ENCODE measurements at regions not wholly inside any gene's neighbourhood (a gene's known extent, or its start where the extent isn't known, plus 50 kb on each side); places are given as distances from the start of the nearest gene placed in this dataset.
A peak's percentile ranks its signal among the peaks of the same experiment; 100 is the strongest.

DNA sequence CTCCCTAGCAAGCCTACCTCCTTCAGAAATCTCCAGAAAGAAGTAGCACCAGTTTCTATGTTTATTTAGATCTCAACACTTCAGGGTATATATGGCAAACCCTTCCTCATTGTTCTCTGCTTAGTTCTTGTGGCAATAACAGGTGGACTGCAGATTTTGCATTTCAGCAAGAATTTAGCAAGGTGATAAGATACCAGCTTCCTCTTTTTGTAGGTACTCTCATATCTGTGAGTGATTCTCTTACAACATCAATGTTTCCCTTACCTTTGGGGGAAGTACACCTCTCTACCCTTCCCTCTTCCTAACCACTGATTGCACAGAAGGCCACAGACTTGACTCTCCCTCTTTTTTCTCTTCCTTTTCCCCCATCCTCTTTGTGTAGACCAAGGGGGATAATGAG is 230.9 kb upstream of the SESN3 start:
- Histone ChIP-seq H3K9me3 (ENCODE audit: control insufficient read depth in 2 of 2, insufficient read depth in 1 of 2, low read depth in 1 of 2, low read length in 1 of 2) (no peaks in the 10 kb centered on the region), H3K27ac (ENCODE audit: low read depth in 2 of 2, low read length in 1 of 2) (no peak overlapping the region)

DNA sequence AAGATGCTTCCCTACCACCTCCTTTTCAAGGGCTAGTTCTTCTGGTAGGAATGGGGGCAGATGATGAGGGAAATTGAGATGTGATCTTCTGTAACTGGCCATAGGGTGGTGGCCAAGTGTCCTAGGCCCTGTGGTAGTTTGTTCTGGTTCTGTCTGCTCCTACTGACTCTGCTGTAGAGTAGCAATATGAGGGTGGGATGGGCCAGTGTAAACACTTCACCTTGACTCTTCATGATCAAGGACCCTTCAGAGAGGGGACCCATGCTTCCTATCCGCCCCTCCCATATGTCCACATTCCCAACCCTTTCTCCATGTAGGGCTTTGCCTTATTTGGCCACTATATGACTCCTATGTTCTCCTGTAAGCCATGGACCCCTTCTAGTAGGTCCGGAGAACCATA is 230.3 kb upstream of the SESN3 start:
- Histone ChIP-seq H3K9me3 (ENCODE audit: control insufficient read depth in 2 of 2, insufficient read depth in 1 of 2, low read depth in 1 of 2, low read length in 1 of 2) (no peaks in the 10 kb centered on the region), H3K4me1 (ENCODE audit: control insufficient read depth in 2 of 2, insufficient read depth in 2 of 2, low read length in 1 of 2) (no peaks in the 10 kb centered on the region), H3K4me3 (ENCODE audit: low read depth in 1 of 2, low read length in 2 of 2) (no peak overlapping the region), H3K27me3 (ENCODE audit: control insufficient read depth in 1 of 2, insufficient read depth in 2 of 2, low read length in 2 of 2) (peaks cover 0 to 3% of the 10 kb centered on the region in 2 donors), H3K36me3 (ENCODE audit: control insufficient read depth in 2 of 2, insufficient read depth in 2 of 2, low read length in 1 of 2) (no peaks in the 10 kb centered on the region), H3K27ac (ENCODE audit: low read depth in 2 of 2, low read length in 1 of 2) (no peak overlapping the region)
- WGBS, 2 donors: 67 to 93% methylated on average over 2 of the region's 2 CpGs

More for the DNA sequence above, 230.9 kb upstream of the SESN3 start:
- no peaks in the 10 kb centered on the region for H3K36me3 ChIP-seq (ENCODE audit: control insufficient read depth in 2 of 2, insufficient read depth in 2 of 2, low read length in 1 of 2)
- no peaks in the 10 kb centered on the region for H3K4me1 ChIP-seq (ENCODE audit: control insufficient read depth in 2 of 2, insufficient read depth in 2 of 2, low read length in 1 of 2)
- peaks cover 0 to 3% of the 10 kb centered on the region in 2 donors for H3K27me3 ChIP-seq (ENCODE audit: control insufficient read depth in 1 of 2, insufficient read depth in 2 of 2, low read length in 2 of 2)
- H3K4me3 ChIP-seq (ENCODE audit: low read depth in 1 of 2, low read length in 2 of 2): no peak overlapping the region

DNA sequence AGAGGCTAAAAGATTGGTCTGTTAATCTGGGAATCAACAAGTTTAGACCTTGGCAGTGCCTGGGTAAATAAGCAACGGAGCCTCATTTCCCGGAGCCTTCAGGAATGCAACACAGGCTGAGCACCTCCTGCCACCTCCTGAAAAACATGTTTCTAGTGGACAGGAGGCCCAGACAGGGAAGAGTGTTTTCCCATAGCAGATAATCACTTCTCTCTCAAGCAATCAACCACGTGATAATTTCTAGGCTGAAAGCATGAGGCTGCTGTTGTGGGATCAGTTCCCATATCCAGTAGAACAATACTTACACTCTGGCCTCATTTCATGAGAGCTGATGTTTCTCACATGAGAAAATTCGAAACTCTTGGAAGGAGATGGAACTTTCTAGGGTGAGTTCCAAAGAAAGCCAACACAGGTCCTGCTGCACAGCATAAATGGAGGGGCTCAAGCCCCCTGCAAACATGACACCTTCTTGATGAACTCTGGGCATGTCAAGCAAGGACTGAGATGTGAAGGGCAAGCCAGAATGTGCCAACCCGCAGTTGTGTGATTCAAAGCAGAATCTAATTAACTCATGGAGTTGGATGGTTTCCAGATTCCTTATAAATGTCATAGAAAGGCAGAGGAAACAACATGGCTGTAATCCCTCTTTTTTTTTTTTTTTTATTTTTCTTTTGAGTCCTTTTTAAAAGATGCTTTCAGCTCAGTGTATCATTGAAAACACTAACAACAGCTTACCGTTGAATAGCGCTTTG is 228.5 kb upstream of the SESN3 start:
- no peaks in the 10 kb centered on the region for H3K9me3 ChIP-seq (ENCODE audit: control insufficient read depth in 2 of 2, insufficient read depth in 1 of 2, low read depth in 1 of 2, low read length in 1 of 2)
- no peak overlapping the region for H3K4me3 ChIP-seq (ENCODE audit: low read depth in 1 of 2, low read length in 2 of 2)
- no peaks in the 10 kb centered on the region for H3K4me1 ChIP-seq (ENCODE audit: control insufficient read depth in 2 of 2, insufficient read depth in 2 of 2, low read length in 1 of 2)
- no peaks in the 10 kb centered on the region for H3K36me3 ChIP-seq (ENCODE audit: control insufficient read depth in 2 of 2, insufficient read depth in 2 of 2, low read length in 1 of 2)
- WGBS, 2 donors: 34 to 37% methylated on average over 7 of the region's 7 CpGs
- H3K27me3 ChIP-seq (ENCODE audit: control insufficient read depth in 1 of 2, insufficient read depth in 2 of 2, low read length in 2 of 2): peaks cover 0 to 3% of the 10 kb centered on the region in 2 donors
- peak overlapping the region in 1 of 2 donors; percentile 47 for H3K27ac ChIP-seq (ENCODE audit: low read depth in 2 of 2, low read length in 1 of 2)

DNA sequence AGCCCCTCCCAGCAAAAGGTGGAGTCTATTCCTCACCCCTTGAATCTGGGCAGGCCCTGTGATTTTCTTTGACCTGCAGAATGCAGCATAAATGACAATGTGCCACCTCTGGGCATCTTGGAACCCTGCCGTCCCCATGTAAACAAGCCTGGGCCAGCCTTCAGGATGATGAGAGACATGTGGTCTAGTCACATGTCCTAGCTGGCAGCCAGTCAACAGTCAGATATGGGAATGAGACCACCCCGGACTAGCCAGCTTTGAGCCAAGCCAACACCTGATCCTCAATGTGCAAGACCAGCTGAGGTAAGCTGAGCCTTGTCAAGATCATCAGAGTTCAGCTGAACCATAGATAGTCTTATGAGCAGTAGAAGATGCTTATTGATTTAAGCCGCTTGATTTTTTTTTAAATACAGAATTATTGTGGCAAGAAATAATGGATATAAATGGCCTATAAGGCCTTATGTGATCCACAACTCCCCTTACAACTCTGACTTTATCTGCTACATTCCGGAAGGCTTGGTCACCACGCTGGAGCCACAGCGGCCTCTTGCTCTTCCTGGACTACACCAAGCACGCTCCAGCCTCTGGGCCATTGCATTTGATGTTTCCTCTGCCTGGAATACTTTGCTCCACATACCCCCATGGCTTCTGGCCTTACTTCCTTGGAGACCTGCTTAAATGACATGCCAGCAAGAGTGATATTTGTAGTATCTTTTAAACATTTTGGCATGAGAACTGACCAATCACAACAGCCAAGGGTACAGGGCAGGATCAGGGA is 225.9 kb upstream of the SESN3 start:
- WGBS, 2 donors: 86 to 88% methylated on average over 7 of the region's 7 CpGs
- no peak overlapping the region for H3K27ac ChIP-seq (ENCODE audit: low read depth in 2 of 2, low read length in 1 of 2)

DNA sequence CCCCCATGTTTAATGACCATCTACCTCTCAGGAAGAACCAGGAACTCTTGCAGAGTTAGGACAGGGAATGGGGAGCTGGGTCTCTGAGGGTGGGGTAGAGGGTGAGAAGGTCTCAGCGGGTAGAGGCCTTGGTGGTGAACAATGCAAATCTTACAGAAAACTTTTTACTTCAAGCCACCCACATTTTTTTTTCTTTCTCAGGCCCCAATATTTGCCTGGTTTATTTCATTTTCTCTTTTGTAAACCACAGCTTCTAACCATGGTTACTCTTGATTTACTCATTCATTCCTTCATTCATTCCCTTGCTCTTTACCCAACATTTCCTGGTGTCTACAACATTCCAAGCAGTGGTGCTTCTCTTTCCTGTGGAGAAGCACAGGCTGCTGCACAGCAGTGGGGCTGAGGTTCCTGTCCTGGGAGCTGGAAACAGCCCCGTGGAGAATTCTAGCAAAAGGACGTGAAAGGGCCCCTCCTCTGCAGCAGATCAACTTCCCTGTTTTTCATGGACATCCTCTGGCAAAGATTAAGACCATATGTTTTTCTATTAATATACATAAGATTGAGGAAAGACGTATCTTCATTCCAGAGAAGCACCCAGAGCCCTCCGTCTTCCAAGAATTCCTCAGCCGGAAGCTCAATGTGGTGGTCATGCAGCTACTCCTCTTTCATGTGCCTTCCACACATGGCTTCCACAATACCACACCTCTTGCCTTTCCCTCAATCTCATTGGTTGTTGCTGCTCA is 224.4 kb upstream of the SESN3 start:
- H3K27ac ChIP-seq (ENCODE audit: low read depth in 2 of 2, low read length in 1 of 2): no peak overlapping the region
- H3K4me1 ChIP-seq (ENCODE audit: control insufficient read depth in 2 of 2, insufficient read depth in 2 of 2, low read length in 1 of 2): peaks cover 4 to 9% of the 10 kb centered on the region in 2 donors
- H3K36me3 ChIP-seq (ENCODE audit: control insufficient read depth in 2 of 2, insufficient read depth in 2 of 2, low read length in 1 of 2): no peaks in the 10 kb centered on the region
- 86 to 89% methylated on average over 6 of the region's 6 CpGs for WGBS, 2 donors
- no peak overlapping the region for H3K4me3 ChIP-seq (ENCODE audit: low read depth in 1 of 2, low read length in 2 of 2)
- no peaks in the 10 kb centered on the region for H3K9me3 ChIP-seq (ENCODE audit: control insufficient read depth in 2 of 2, insufficient read depth in 1 of 2, low read depth in 1 of 2, low read length in 1 of 2)
- no peaks in the 10 kb centered on the region for H3K27me3 ChIP-seq (ENCODE audit: control insufficient read depth in 1 of 2, insufficient read depth in 2 of 2, low read length in 2 of 2)

More for the DNA sequence above, 225.9 kb upstream of the SESN3 start:
- Histone ChIP-seq H3K27me3 (ENCODE audit: control insufficient read depth in 1 of 2, insufficient read depth in 2 of 2, low read length in 2 of 2) (peaks cover 0 to under 1% of the 10 kb centered on the region in 2 donors), H3K9me3 (ENCODE audit: control insufficient read depth in 2 of 2, insufficient read depth in 1 of 2, low read depth in 1 of 2, low read length in 1 of 2) (no peaks in the 10 kb centered on the region), H3K36me3 (ENCODE audit: control insufficient read depth in 2 of 2, insufficient read depth in 2 of 2, low read length in 1 of 2) (no peaks in the 10 kb centered on the region), H3K4me1 (ENCODE audit: control insufficient read depth in 2 of 2, insufficient read depth in 2 of 2, low read length in 1 of 2) (peaks cover 4 to 9% of the 10 kb centered on the region in 2 donors), H3K4me3 (ENCODE audit: low read depth in 1 of 2, low read length in 2 of 2) (no peak overlapping the region)

DNA sequence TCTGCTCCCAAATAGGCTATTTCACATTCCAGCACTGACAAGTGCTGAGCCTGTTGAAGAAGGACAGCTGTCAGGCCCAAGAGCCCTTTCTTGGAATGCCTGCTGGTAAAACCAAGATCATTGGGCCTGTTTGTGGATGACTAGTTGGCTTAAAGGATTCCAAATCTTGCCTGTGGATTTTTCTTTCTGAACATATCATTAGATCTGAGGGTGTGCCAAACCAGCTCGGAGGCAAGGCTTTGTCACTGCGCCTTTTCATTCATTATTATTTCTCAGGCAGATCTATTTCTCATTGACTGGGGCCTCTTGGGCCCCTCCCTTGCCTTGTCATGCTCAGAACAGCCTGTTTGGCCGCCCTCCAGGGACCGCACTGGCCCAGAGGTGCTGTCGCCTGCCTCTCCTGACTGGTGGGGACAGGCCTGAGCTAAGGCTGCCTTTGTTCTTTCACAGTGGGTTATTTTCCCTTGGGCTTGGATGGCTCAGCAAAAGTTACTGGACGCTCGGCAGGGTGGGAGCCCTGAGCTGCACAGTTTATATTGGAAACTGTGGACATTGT is 222.7 kb upstream of the SESN3 start:
- Histone ChIP-seq H3K9me3 (ENCODE audit: control insufficient read depth in 2 of 2, insufficient read depth in 1 of 2, low read depth in 1 of 2, low read length in 1 of 2) (no peaks in the 10 kb centered on the region), H3K4me3 (ENCODE audit: low read depth in 1 of 2, low read length in 2 of 2) (no peak overlapping the region), H3K27ac (ENCODE audit: low read depth in 2 of 2, low read length in 1 of 2) (peak overlapping the region in 1 of 2 donors; percentile 54), H3K27me3 (ENCODE audit: control insufficient read depth in 1 of 2, insufficient read depth in 2 of 2, low read length in 2 of 2) (no peaks in the 10 kb centered on the region), H3K36me3 (ENCODE audit: control insufficient read depth in 2 of 2, insufficient read depth in 2 of 2, low read length in 1 of 2) (no peaks in the 10 kb centered on the region), H3K4me1 (ENCODE audit: control insufficient read depth in 2 of 2, insufficient read depth in 2 of 2, low read length in 1 of 2) (peaks cover 4 to 9% of the 10 kb centered on the region in 2 donors)
- WGBS, 2 donors: 51 to 55% methylated on average over 7 of the region's 7 CpGs

DNA sequence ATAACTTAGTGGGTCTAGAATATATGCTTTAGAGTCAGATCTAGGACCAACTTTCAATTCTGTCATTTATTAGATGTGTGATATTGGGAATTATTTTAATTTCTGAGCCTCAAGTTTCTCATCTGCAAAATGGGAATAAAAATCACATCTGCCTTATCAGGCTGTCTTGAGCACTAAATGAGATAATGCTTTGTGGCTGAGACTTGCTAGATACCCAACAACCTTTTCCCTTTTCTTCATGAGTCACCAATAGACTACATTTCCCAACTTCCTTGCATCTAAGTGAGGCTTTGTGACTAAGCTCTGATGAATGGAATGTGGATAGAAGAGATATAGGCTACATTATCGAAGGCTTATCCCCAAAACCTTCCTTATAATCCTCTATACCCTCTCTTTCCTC is 220.7 kb upstream of the SESN3 start:
- H3K27ac ChIP-seq (ENCODE audit: low read depth in 2 of 2, low read length in 1 of 2): no peak overlapping the region
- H3K27me3 ChIP-seq (ENCODE audit: control insufficient read depth in 1 of 2, insufficient read depth in 2 of 2, low read length in 2 of 2): no peaks in the 10 kb centered on the region
- H3K36me3 ChIP-seq (ENCODE audit: control insufficient read depth in 2 of 2, insufficient read depth in 2 of 2, low read length in 1 of 2): no peaks in the 10 kb centered on the region
- 54 to 61% methylated on average over 1 of the region's 1 CpG for WGBS, 2 donors
- no peaks in the 10 kb centered on the region for H3K9me3 ChIP-seq (ENCODE audit: control insufficient read depth in 2 of 2, insufficient read depth in 1 of 2, low read depth in 1 of 2, low read length in 1 of 2)
- H3K4me3 ChIP-seq (ENCODE audit: low read depth in 1 of 2, low read length in 2 of 2): no peak overlapping the region
- peaks cover 4 to 9% of the 10 kb centered on the region in 2 donors for H3K4me1 ChIP-seq (ENCODE audit: control insufficient read depth in 2 of 2, insufficient read depth in 2 of 2, low read length in 1 of 2)

DNA sequence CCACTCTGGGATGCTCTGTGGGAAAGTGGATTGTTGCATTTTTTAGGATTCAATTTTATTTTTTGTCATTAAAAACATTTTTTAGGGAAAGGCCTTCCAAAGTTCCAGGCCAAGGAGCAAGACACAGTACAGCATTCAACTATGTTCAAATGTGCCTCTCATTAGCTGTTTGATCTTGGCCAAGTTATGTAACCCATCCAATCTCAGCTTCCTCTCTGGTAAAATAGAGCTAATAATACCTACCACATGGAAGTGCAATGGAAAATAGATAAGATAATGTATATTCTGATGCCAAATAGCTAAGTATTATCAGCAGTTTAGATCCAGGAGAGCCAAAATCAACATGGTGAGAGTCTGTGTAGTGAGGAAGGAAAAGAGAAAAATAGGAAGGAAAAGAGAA is 220.3 kb upstream of the SESN3 start:
- H3K27me3 ChIP-seq (ENCODE audit: control insufficient read depth in 1 of 2, insufficient read depth in 2 of 2, low read length in 2 of 2): no peaks in the 10 kb centered on the region
- H3K27ac ChIP-seq (ENCODE audit: low read depth in 2 of 2, low read length in 1 of 2): no peak overlapping the region
- no peak overlapping the region for H3K4me3 ChIP-seq (ENCODE audit: low read depth in 1 of 2, low read length in 2 of 2)
- peaks cover 4 to 9% of the 10 kb centered on the region in 2 donors for H3K4me1 ChIP-seq (ENCODE audit: control insufficient read depth in 2 of 2, insufficient read depth in 2 of 2, low read length in 1 of 2)
- no peaks in the 10 kb centered on the region for H3K9me3 ChIP-seq (ENCODE audit: control insufficient read depth in 2 of 2, insufficient read depth in 1 of 2, low read depth in 1 of 2, low read length in 1 of 2)
- no peaks in the 10 kb centered on the region for H3K36me3 ChIP-seq (ENCODE audit: control insufficient read depth in 2 of 2, insufficient read depth in 2 of 2, low read length in 1 of 2)

DNA sequence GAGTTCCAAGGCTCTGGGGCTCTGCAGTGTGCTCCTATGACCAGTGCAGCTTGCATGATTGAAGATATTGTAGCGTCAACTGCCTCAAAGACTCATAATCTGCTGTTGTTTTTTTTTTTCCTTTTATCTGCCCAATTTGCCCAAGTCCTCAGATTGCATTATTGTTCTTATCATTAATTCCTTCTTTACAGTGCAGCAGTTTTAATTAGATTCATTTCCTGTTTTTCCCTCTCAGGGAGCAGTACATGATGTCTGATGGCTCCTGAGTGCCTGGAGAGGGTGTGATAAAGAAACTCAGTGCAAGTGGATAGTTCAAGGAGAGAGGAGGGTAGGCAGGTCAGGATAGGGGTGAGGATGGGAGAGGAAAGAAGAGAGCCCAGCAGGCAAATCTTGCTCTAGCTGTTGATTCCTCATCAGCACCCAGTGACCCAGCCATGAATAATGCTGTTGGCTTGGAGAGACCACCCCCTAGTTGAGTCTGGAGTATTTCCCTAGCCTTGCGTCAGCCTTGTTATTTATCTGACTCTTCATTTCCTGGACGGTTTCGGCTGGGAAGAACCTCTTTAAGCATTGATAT is 219.6 kb upstream of the SESN3 start:
- Histone ChIP-seq H3K27ac (ENCODE audit: low read depth in 2 of 2, low read length in 1 of 2) (no peak overlapping the region), H3K4me1 (ENCODE audit: control insufficient read depth in 2 of 2, insufficient read depth in 2 of 2, low read length in 1 of 2) (peaks cover 4 to 9% of the 10 kb centered on the region in 2 donors)
- WGBS, 2 donors: 81 to 83% methylated on average over 4 of the region's 4 CpGs

More for the DNA sequence above, 219.6 kb upstream of the SESN3 start:
- H3K27me3 ChIP-seq (ENCODE audit: control insufficient read depth in 1 of 2, insufficient read depth in 2 of 2, low read length in 2 of 2): no peaks in the 10 kb centered on the region
- H3K9me3 ChIP-seq (ENCODE audit: control insufficient read depth in 2 of 2, insufficient read depth in 1 of 2, low read depth in 1 of 2, low read length in 1 of 2): no peaks in the 10 kb centered on the region
- H3K4me3 ChIP-seq (ENCODE audit: low read depth in 1 of 2, low read length in 2 of 2): no peak overlapping the region
- H3K36me3 ChIP-seq (ENCODE audit: control insufficient read depth in 2 of 2, insufficient read depth in 2 of 2, low read length in 1 of 2): no peaks in the 10 kb centered on the region

Data from esophagus (tissue), 2 donors.